GM12878 (cell line): ENCODE measurements at regions not wholly inside any gene's neighbourhood (a gene's known extent, or its start where the extent isn't known, plus 50 kb on each side); places are given as distances from the start of the nearest gene placed in this dataset.

Experiments used
- ATAC-seq: fragments of 200-7000 bp; cut with Tn5 transposase; 3 replicates; pipeline ENCODE4 v1.9.1; 2020; ENCODE audit warnings: mild to moderate bottlenecking, moderate library complexity
- BruUV-seq: library from RNA; stranded (reverse); fragments of 400-500 nt; replicated peaks from 2 replicates; lab custom pipeline; 2021; lab: Mats Ljungman, UMichigan
- CTCF ChIA-PET: fragments of 300-600 bp; sonication (Branson Sonifier 250); formaldehyde crosslinking; extraction: SDS; loops from one replicate; lab custom pipeline; 2021; ENCODE audit warnings: inconsistent platforms; lab: Yijun Ruan, JAX
- POLR2A ChIA-PET: fragments of 350-600 bp; formaldehyde crosslinking; extraction: SDS; loops from one replicate; lab custom pipeline; 2021; ENCODE audit warnings: inconsistent platforms; lab: Charles Lee
- RAD21 ChIA-PET: fragments of 300-600 bp; sonication (Branson Sonifier 250); formaldehyde crosslinking; loops from one replicate; lab custom pipeline; 2023; ENCODE audit warnings: antibody characterized with exemption; ENCODE audit not compliant: unreplicated experiment; lab: Charles Lee
- SMC1A ChIA-PET: fragments of 300-600 bp; sonication (Branson Sonifier 250); formaldehyde crosslinking; loops from one replicate; lab custom pipeline; 2023; ENCODE audit not compliant: unreplicated experiment, uncharacterized antibody; lab: Charles Lee
- DNase-seq: peaks from one replicate; pipeline ENCODE4 v3.0.0-alpha.2; 2011; ENCODE audit warnings: low read depth, low spot score
- FAIRE-seq: peaks from 3 replicates; lab custom pipeline; 2011; peaks lifted over from hg19 to GRCh38; lab: Jason Lieb, UNC
- H2AFZ ChIP-seq: 2 replicates; pipeline ENCODE4 v1.6.0; 2011; ENCODE audit warnings: low read depth, low read length, control low read depth; ENCODE audit not compliant: control insufficient read depth
- H3K27ac ChIP-seq: 2 replicates; pipeline ENCODE4 v1.5.1; 2011; ENCODE audit warnings: control low read depth; ENCODE audit not compliant: control insufficient read depth, insufficient read depth
- H3K27me3 ChIP-seq, 2 experiments: replicated peaks in 1 of 2; 2 replicates each; pipeline versions ENCODE4 v1.6.0 to v1.6.1; 2011; ENCODE audit warnings: low read length in 1 of 2; ENCODE audit not compliant: control insufficient read depth in 2 of 2, insufficient read depth in 2 of 2
- H3K36me3 ChIP-seq, 2 experiments: 2 replicates each; pipeline ENCODE4 v1.5.1; 2011; ENCODE audit warnings: low read length in 1 of 2; ENCODE audit not compliant: control insufficient read depth in 2 of 2, insufficient read depth in 2 of 2
- H3K4me1 ChIP-seq: 2 replicates; pipeline ENCODE4 v1.6.1; 2011; ENCODE audit warnings: mild to moderate bottlenecking, low read length, moderate library complexity, mixed read lengths; ENCODE audit not compliant: control insufficient read depth, insufficient read depth
- H3K4me2 ChIP-seq: 2 replicates; pipeline ENCODE4 v1.6.0; 2011; ENCODE audit warnings: control low read depth; ENCODE audit not compliant: control insufficient read depth, insufficient read depth
- H3K4me3 ChIP-seq: fragments of 200-600 bp; sonication (generic); 2 replicates; pipeline ENCODE4 v1.5.1; 2016
- H3K79me2 ChIP-seq: 2 replicates; pipeline ENCODE4 v1.6.0; 2011; ENCODE audit warnings: low read length; ENCODE audit not compliant: control insufficient read depth, insufficient read depth
- H3K9ac ChIP-seq: 2 replicates; pipeline ENCODE4 v1.8.0; 2011; ENCODE audit warnings: low read length, control low read depth, mixed read lengths; ENCODE audit not compliant: control insufficient read depth, insufficient read depth
- H3K9me3 ChIP-seq: replicated peaks from 3 replicates; pipeline ENCODE4 v1.5.1; 2011; ENCODE audit warnings: mild to moderate bottlenecking, low read length; ENCODE audit not compliant: control insufficient read depth, insufficient read depth
- H4K20me1 ChIP-seq: 2 replicates; pipeline ENCODE4 v1.6.0; 2011; ENCODE audit not compliant: control insufficient read depth, insufficient read depth
- ATF2 ChIP-seq: IDR thresholded peaks from 2 replicates; pipeline ENCODE4 v1.6.1; 2012; ENCODE audit warnings: low read length, inconsistent platforms
- BHLHE40 ChIP-seq, 2 experiments: fragments of 450-650 bp in 1 of 2; IDR thresholded peaks; 2 replicates each; pipeline ENCODE4 v1.6.1; 2011 to 2017; ENCODE audit warnings: low read depth in 2 of 2, borderline replicate concordance in 1 of 2, improper control_type of control experiment in 1 of 2, low read length in 1 of 2, mild to moderate bottlenecking in 1 of 2
- GATAD2B ChIP-seq: fragments of 450-650 bp; conservative IDR thresholded peaks from 2 replicates; pipeline ENCODE4 v1.6.1; 2017; ENCODE audit warnings: low read depth, mild to moderate bottlenecking, moderate library complexity
- IRF4 ChIP-seq: IDR thresholded peaks from 2 replicates; pipeline ENCODE4 v1.6.1; 2011; ENCODE audit warnings: low read depth, low read length
- MEF2A ChIP-seq: IDR thresholded peaks from 2 replicates; pipeline ENCODE4 v1.6.1; 2011; ENCODE audit warnings: low read depth, mild to moderate bottlenecking, low read length, moderate library complexity; ENCODE audit not compliant: insufficient read depth
- MEF2B ChIP-seq: fragments of 450-650 bp; IDR thresholded peaks from 2 replicates; pipeline ENCODE4 v1.6.1; 2018; ENCODE audit warnings: mild to moderate bottlenecking, moderate library complexity; ENCODE audit not compliant: partially characterized antibody, poor library complexity, severe bottlenecking
- NKRF ChIP-seq: fragments of 450-650 bp; conservative IDR thresholded peaks from 2 replicates; pipeline ENCODE4 v1.6.1; 2017; ENCODE audit warnings: mild to moderate bottlenecking, moderate library complexity
- PML ChIP-seq: IDR thresholded peaks from 2 replicates; pipeline ENCODE4 v1.6.1; 2012; ENCODE audit warnings: low read length, inconsistent platforms
- SIX5 ChIP-seq: IDR thresholded peaks from 2 replicates; pipeline ENCODE4 v1.6.1; 2011; ENCODE audit warnings: mild to moderate bottlenecking, low read depth, low read length, moderate library complexity; ENCODE audit not compliant: severe bottlenecking
- TCF12 ChIP-seq: IDR thresholded peaks from 2 replicates; pipeline ENCODE4 v1.6.1; 2011; ENCODE audit warnings: low read depth, mild to moderate bottlenecking, low read length
- WGBS: methylation state at CpG from one replicate; pipeline ENCODE4 v1.1.6; 2016; ENCODE audit warnings: low lambda C conversion rate; ENCODE audit not compliant: insufficient replicate concordance, insufficient coverage; ENCODE audit errors: missing lambda C conversion rate; 5-methylcytosine and 5-hydroxymethylcytosine counted together
- in situ Hi-C: fragments of 300-500 bp; cut with MboI; formaldehyde crosslinking; loops from 9 replicates; pipeline ENCODE4 v1.14.3; 2018; ENCODE audit warnings: mixed read lengths
- intact Hi-C: fragments of 100-400 bp; cut with micrococcal nuclease; formaldehyde crosslinking; loops from one replicate; pipeline ENCODE4 v1.14.2; 2022; ENCODE audit not compliant: unreplicated experiment
- TF ChIP-seq, protein P1 (sequence below): fragments of 450-650 bp; IDR thresholded peaks from 2 replicates; pipeline ENCODE4 v1.6.1; 2018; ENCODE audit warnings: mild to moderate bottlenecking, low read depth, moderate library complexity; ENCODE audit not compliant: partially characterized antibody
- TF ChIP-seq, protein P2 (sequence below): IDR thresholded peaks from 2 replicates; pipeline ENCODE4 v1.6.1; 2011; ENCODE audit warnings: borderline replicate concordance, low read depth, mild to moderate bottlenecking, moderate library complexity, low read length; ENCODE audit not compliant: insufficient read depth, poor library complexity, severe bottlenecking
- TF ChIP-seq, protein P3 (sequence below): IDR thresholded peaks from 2 replicates; pipeline ENCODE4 v1.6.1; 2011; ENCODE audit warnings: mild to moderate bottlenecking, low read depth, low read length, moderate library complexity; ENCODE audit not compliant: insufficient replicate concordance

DNA sequence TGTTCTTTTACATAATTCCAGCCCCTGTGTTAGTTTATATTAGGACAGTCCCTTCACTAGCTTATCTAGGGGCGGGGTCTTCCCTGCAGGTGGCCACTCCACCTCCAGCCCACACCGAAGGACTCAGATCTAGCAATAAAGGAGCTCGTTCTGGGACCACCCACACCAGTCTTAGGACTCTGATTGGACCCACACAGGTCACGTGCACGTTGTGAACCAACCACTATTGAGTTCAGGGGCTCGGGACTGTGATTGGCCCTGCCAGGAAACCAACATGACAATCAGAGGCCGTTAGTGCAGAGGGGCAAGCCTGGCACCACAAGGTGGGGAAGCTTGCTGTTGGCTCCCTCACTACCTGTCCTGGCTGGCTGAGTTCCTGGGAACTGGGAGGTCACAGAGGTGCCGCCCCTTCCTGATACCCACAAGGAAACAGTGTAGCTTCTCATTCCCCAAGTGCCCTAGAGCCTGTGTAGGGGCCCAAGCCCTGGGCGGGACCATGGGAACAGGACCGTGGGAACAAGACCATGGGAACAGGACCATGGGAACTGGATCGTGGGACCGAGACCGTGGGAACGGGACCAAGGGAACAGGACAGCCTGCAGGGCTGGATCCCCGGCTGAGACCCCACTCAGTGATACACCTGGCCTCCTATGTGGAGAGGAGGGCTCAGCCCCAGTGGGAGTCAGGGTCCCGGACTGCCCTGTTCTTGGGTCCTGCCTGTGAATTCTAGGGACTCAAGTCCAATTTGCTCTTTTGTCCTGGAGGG, 297.8 kb downstream of the ADGRD1 start:
- H2AFZ ChIP-seq, result no peak overlapping the region
- H3K36me3 ChIP-seq, result no peaks in the 10 kb centered on the region
- RAD21 ChIA-PET, result no interaction called here
- no peaks in the 10 kb centered on the region for H3K4me1 ChIP-seq
- in situ Hi-C loops, result no loop called here
- H3K9ac ChIP-seq, result no peak overlapping the region
- no peak overlapping the region for H3K4me2 ChIP-seq
- FAIRE-seq (no peak), DNase-seq (no peak), ATAC-seq (no peak)
- no peaks in the 10 kb centered on the region for H3K79me2 ChIP-seq
- H3K4me3 ChIP-seq, result no peak overlapping the region
- no peak overlapping the region for H3K27ac ChIP-seq
- 34% methylated on average over 16 of the region's 16 CpGs for WGBS
- SMC1A ChIA-PET, result interaction anchor here (1.9 kb wide), 1 partner anchor 9 kb away, joined by 5 read pairs; no protein-coding TSS in a partner anchor
- POLR2A ChIA-PET, result no interaction called here
- no TSS peak for BruUV-seq
- no peaks in the 10 kb centered on the region for H4K20me1 ChIP-seq
- H3K27me3 ChIP-seq, result no peaks in the 10 kb centered on the region; a peak in 1 of 4 replicates
- peaks cover 2% of the 10 kb centered on the region; the same call in 1 of the 3 replicates for H3K9me3 ChIP-seq
- CTCF ChIA-PET, result interaction anchor here (0.5 kb wide), 1 partner anchor 201 kb away, joined by 3 read pairs; no protein-coding TSS in a partner anchor
- intact Hi-C loops, result no loop called here
- no peak for TF ChIP-seq PML
- TF ChIP-seq, protein P1, sequence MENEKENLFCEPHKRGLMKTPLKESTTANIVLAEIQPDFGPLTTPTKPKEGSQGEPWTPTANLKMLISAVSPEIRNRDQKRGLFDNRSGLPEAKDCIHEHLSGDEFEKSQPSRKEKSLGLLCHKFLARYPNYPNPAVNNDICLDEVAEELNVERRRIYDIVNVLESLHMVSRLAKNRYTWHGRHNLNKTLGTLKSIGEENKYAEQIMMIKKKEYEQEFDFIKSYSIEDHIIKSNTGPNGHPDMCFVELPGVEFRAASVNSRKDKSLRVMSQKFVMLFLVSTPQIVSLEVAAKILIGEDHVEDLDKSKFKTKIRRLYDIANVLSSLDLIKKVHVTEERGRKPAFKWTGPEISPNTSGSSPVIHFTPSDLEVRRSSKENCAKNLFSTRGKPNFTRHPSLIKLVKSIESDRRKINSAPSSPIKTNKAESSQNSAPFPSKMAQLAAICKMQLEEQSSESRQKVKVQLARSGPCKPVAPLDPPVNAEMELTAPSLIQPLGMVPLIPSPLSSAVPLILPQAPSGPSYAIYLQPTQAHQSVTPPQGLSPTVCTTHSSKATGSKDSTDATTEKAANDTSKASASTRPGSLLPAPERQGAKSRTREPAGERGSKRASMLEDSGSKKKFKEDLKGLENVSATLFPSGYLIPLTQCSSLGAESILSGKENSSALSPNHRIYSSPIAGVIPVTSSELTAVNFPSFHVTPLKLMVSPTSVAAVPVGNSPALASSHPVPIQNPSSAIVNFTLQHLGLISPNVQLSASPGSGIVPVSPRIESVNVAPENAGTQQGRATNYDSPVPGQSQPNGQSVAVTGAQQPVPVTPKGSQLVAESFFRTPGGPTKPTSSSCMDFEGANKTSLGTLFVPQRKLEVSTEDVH, result no peak
- peak; percentile 67 for TF ChIP-seq TCF12
- no peak for TF ChIP-seq IRF4
- no peak for TF ChIP-seq NKRF
- peak; percentile 78 for TF ChIP-seq GATAD2B
- peak in 1 of 2 experiments; percentile 21; a peak in 1 of 4 replicates for TF ChIP-seq BHLHE40 (IDR thresholded peaks at IDR 0.05; ENCODE audit: borderline replicate concordance in 1 of 2, low read depth in 2 of 2, low read length in 1 of 2)
- no peak for TF ChIP-seq SIX5
- TF ChIP-seq MEF2A, result no peak
- TF ChIP-seq, protein P2, sequence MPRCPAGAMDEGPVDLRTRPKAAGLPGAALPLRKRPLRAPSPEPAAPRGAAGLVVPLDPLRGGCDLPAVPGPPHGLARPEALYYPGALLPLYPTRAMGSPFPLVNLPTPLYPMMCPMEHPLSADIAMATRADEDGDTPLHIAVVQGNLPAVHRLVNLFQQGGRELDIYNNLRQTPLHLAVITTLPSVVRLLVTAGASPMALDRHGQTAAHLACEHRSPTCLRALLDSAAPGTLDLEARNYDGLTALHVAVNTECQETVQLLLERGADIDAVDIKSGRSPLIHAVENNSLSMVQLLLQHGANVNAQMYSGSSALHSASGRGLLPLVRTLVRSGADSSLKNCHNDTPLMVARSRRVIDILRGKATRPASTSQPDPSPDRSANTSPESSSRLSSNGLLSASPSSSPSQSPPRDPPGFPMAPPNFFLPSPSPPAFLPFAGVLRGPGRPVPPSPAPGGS, result peak; percentile 25
- peak; percentile 27; the same call in 1 of the 2 replicates for TF ChIP-seq ATF2
- peak; percentile 42 for TF ChIP-seq MEF2B
- TF ChIP-seq, protein P3, sequence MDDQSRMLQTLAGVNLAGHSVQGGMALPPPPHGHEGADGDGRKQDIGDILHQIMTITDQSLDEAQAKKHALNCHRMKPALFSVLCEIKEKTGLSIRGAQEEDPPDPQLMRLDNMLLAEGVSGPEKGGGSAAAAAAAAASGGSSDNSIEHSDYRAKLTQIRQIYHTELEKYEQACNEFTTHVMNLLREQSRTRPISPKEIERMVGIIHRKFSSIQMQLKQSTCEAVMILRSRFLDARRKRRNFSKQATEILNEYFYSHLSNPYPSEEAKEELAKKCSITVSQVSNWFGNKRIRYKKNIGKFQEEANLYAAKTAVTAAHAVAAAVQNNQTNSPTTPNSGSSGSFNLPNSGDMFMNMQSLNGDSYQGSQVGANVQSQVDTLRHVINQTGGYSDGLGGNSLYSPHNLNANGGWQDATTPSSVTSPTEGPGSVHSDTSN, result no peak
